ENCODE measurements at regions not wholly inside any gene's neighbourhood (a gene's known extent, or its start where the extent isn't known, plus 50 kb on each side); places are given as distances from the start of the nearest gene placed in this dataset.

- Mint-ChIP-seq H3K9me3 (no peaks in the 10 kb centered on the region), H3K27me3 (no peaks in the 10 kb centered on the region), H3K27ac (no peak overlapping the region), H3K4me3 (no peak overlapping the region), H3K36me3 (no peaks in the 10 kb centered on the region), H3K4me1 (no peaks in the 10 kb centered on the region)
- intact Hi-C loops (cut with micrococcal nuclease) = no loop called here
- ATAC-seq (no peak), DNase-seq (no peak)
- Histone ChIP-seq H3K4me1 (ENCODE audit: control insufficient read depth in 2 of 2, insufficient read depth in 2 of 2, low read length in 2 of 2) (no peaks in the 10 kb centered on the region), H3K9me3 (ENCODE audit: control insufficient read depth in 2 of 3, low read length in 3 of 3) (no peaks in the 10 kb centered on the region), H3K36me3 (ENCODE audit: control insufficient read depth in 2 of 3, insufficient read depth in 3 of 3, low read length in 3 of 3) (no peaks in the 10 kb centered on the region), H3K27ac (ENCODE audit: low read depth, low read length) (no peak overlapping the region), H3K27me3 (ENCODE audit: control insufficient read depth in 2 of 2, insufficient read depth in 2 of 2, low read length in 2 of 2) (no peaks in the 10 kb centered on the region), H3K4me3 (ENCODE audit: low read length) (no peak overlapping the region)
- CTCF ChIA-PET = no interaction called here
- POLR2A ChIA-PET = no interaction called here
Measured at GRCh38 chrX:44651358-44651757, 108.7 kb upstream of the FUNDC1 start.

DNA sequence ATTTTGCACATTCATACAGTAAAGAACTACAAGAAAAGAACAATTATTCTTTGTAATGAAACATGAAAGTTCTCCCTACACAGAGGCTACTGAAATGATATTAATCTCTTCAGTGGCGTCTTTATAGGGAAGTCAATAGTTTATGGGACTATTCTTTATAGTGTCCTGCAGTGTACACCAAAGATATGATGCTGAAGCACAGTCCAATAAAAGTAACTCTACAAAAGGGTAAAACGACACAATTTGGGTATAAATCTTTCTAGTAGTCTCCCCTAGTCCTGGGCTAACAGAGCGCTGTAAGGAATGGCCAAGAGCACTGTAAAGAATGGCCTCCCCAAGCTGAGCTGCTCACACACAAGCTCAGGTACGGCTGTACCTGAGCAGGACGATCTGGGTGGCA, 101.1 kb upstream of the FUNDC1 start:
- Mint-ChIP-seq H3K27ac (no peak overlapping the region), H3K9me3 (peaks cover 0 to 2% (median 0%) of the 10 kb centered on the region in 11 donors), H3K4me3 (no peak overlapping the region), H3K36me3 (no peaks in the 10 kb centered on the region), H3K4me1 (no peaks in the 10 kb centered on the region), H3K27me3 (no peaks in the 10 kb centered on the region)
- ChIA-PET CTCF (interaction anchor here (0.7 kb wide), 1 partner anchor 45 kb away, joined by 3 read pairs; no protein-coding TSS in a partner anchor), POLR2A (no interaction called here)
- Histone ChIP-seq H3K27ac (ENCODE audit: low read depth, low read length) (no peak overlapping the region), H3K4me3 (ENCODE audit: low read length) (no peak overlapping the region), H3K27me3 (ENCODE audit: control insufficient read depth in 2 of 2, insufficient read depth in 2 of 2, low read length in 2 of 2) (no peaks in the 10 kb centered on the region), H3K36me3 (ENCODE audit: control insufficient read depth in 2 of 3, insufficient read depth in 3 of 3, low read length in 3 of 3) (no peaks in the 10 kb centered on the region), H3K4me1 (ENCODE audit: control insufficient read depth in 2 of 2, insufficient read depth in 2 of 2, low read length in 2 of 2) (no peaks in the 10 kb centered on the region), H3K9me3 (ENCODE audit: control insufficient read depth in 2 of 3, low read length in 3 of 3) (no peaks in the 10 kb centered on the region)
- DNase-seq (no peak), ATAC-seq (no peak)
- intact Hi-C loops (cut with micrococcal nuclease) = no loop called here

- Histone ChIP-seq H3K9me3 (ENCODE audit: control insufficient read depth in 2 of 3, low read length in 3 of 3) (no peaks in the 10 kb centered on the region), H3K36me3 (ENCODE audit: control insufficient read depth in 2 of 3, insufficient read depth in 3 of 3, low read length in 3 of 3) (no peaks in the 10 kb centered on the region), H3K27me3 (ENCODE audit: control insufficient read depth in 2 of 2, insufficient read depth in 2 of 2, low read length in 2 of 2) (no peaks in the 10 kb centered on the region), H3K27ac (ENCODE audit: low read depth, low read length) (no peak overlapping the region), H3K4me1 (ENCODE audit: control insufficient read depth in 2 of 2, insufficient read depth in 2 of 2, low read length in 2 of 2) (no peaks in the 10 kb centered on the region), H3K4me3 (ENCODE audit: low read length) (no peak overlapping the region)
- H3K27me3 Mint-ChIP-seq = no peaks in the 10 kb centered on the region
- intact Hi-C loops (cut with micrococcal nuclease) = no loop called here
- DNase-seq = no peak
- H3K9me3 Mint-ChIP-seq = peaks cover 0 to 2% (median 0%) of the 10 kb centered on the region in 11 donors
- H3K4me3 Mint-ChIP-seq = no peak overlapping the region
- H3K36me3 Mint-ChIP-seq = no peaks in the 10 kb centered on the region
- no peaks in the 10 kb centered on the region for H3K4me1 Mint-ChIP-seq
- ChIA-PET CTCF (no interaction called here), POLR2A (no interaction called here)
- H3K27ac Mint-ChIP-seq = no peak overlapping the region
- ATAC-seq = no peak
Measured at GRCh38 chrX:44637282-44637681, 94.6 kb upstream of the FUNDC1 start.

- Mint-ChIP-seq H3K27ac (no peak overlapping the region), H3K27me3 (peaks cover 0 to 4% (median 0%) of the 10 kb centered on the region in 5 donors), H3K4me1 (peaks cover 0 to 4% (median 0%) of the 10 kb centered on the region in 7 donors), H3K9me3 (peaks cover 0 to 2% (median 0%) of the 10 kb centered on the region in 11 donors), H3K4me3 (no peak overlapping the region), H3K36me3 (no peaks in the 10 kb centered on the region)
- ChIA-PET CTCF (interaction anchor here (0.5 kb wide), 1 partner anchor 11 kb away, joined by 3 read pairs; no protein-coding TSS in a partner anchor), POLR2A (no interaction called here)
- DNase-seq (no peak), ATAC-seq (no peak)
- Histone ChIP-seq H3K27ac (ENCODE audit: low read depth, low read length) (no peak overlapping the region), H3K4me1 (ENCODE audit: control insufficient read depth in 2 of 2, insufficient read depth in 2 of 2, low read length in 2 of 2) (no peaks in the 10 kb centered on the region), H3K36me3 (ENCODE audit: control insufficient read depth in 2 of 3, insufficient read depth in 3 of 3, low read length in 3 of 3) (no peaks in the 10 kb centered on the region), H3K4me3 (ENCODE audit: low read length) (no peak overlapping the region), H3K9me3 (ENCODE audit: control insufficient read depth in 2 of 3, low read length in 3 of 3) (no peaks in the 10 kb centered on the region), H3K27me3 (ENCODE audit: control insufficient read depth in 2 of 2, insufficient read depth in 2 of 2, low read length in 2 of 2) (no peaks in the 10 kb centered on the region)
- intact Hi-C loops (cut with micrococcal nuclease) = no loop called here
Measured at GRCh38 chrX:44621078-44621477, 78.4 kb upstream of the FUNDC1 start.

DNA sequence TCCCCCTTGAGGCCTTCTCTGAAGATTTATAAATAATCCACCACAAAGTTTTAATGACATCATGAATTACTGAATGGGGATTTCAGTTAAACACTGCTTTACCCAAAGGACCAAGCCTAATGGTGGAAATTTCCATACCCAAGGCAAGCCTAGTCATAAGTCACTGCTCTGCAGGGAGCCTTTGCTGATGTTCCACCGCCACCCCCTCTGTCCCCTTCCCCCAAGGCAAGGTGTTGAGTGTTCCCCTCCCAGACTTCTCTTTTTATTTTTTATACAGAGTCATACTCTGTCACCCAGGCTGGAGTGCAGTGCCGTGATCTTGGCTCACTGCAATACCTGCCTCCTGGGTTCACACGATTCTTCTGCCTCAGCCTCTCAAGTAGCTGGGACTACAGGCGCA, 76.4 kb upstream of the FUNDC1 start:
- Mint-ChIP-seq H3K36me3 (no peaks in the 10 kb centered on the region), H3K4me3 (no peak overlapping the region), H3K27me3 (peaks cover 0 to 4% (median 0%) of the 10 kb centered on the region in 5 donors), H3K9me3 (peaks cover 0 to 2% (median 0%) of the 10 kb centered on the region in 11 donors), H3K4me1 (peaks cover 0 to 4% (median 0%) of the 10 kb centered on the region in 7 donors), H3K27ac (no peak overlapping the region)
- Histone ChIP-seq H3K4me1 (ENCODE audit: control insufficient read depth in 2 of 2, insufficient read depth in 2 of 2, low read length in 2 of 2) (no peaks in the 10 kb centered on the region), H3K9me3 (ENCODE audit: control insufficient read depth in 2 of 3, low read length in 3 of 3) (no peaks in the 10 kb centered on the region), H3K27me3 (ENCODE audit: control insufficient read depth in 2 of 2, insufficient read depth in 2 of 2, low read length in 2 of 2) (no peaks in the 10 kb centered on the region), H3K27ac (ENCODE audit: low read depth, low read length) (no peak overlapping the region), H3K36me3 (ENCODE audit: control insufficient read depth in 2 of 3, insufficient read depth in 3 of 3, low read length in 3 of 3) (no peaks in the 10 kb centered on the region), H3K4me3 (ENCODE audit: low read length) (no peak overlapping the region)
- CTCF ChIA-PET = no interaction called here
- POLR2A ChIA-PET = no interaction called here
- intact Hi-C loops (cut with micrococcal nuclease) = no loop called here
- ATAC-seq = no peak
- no peak for DNase-seq

DNA sequence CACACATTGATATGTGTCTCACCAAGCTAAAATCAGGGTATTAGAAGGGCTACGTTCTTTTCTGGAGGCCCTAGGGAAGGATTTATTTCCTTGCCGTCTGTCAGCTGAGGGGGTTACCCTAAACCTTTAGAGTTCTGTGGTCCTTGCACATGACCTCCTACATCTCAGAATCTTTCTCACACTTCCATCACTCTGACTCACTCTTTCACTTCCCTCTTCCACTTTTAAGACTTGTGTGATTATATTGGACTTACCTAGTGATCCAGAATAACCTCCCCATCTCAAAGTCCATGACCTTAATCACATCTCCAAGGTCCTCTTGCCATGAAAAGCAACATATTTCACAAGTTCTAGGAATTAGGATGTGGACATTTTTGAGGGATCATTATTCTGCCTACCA, 53.6 kb upstream of the FUNDC1 start:
- Mint-ChIP-seq H3K4me3 (no peak overlapping the region), H3K4me1 (peaks cover 0 to 2% (median 0%) of the 10 kb centered on the region in 7 donors), H3K27ac (no peak overlapping the region), H3K36me3 (peaks cover 0 to 4% (median 0%) of the 10 kb centered on the region in 5 donors), H3K27me3 (no peaks in the 10 kb centered on the region), H3K9me3 (peaks cover 0 to 18% (median 5%) of the 10 kb centered on the region in 11 donors)
- intact Hi-C loops (cut with micrococcal nuclease) = no loop called here
- ChIA-PET CTCF (no interaction called here), POLR2A (no interaction called here)
- H3K27ac ChIP-seq (ENCODE audit: low read depth, low read length) = no peak overlapping the region
- H3K4me1 ChIP-seq (ENCODE audit: control insufficient read depth in 2 of 2, insufficient read depth in 2 of 2, low read length in 2 of 2) = no peaks in the 10 kb centered on the region
- DNase-seq (no peak), ATAC-seq (peak; percentile 37)
- H3K27me3 ChIP-seq (ENCODE audit: control insufficient read depth in 2 of 2, insufficient read depth in 2 of 2, low read length in 2 of 2) = no peaks in the 10 kb centered on the region
- H3K9me3 ChIP-seq (ENCODE audit: control insufficient read depth in 2 of 3, low read length in 3 of 3) = no peaks in the 10 kb centered on the region
- no peaks in the 10 kb centered on the region for H3K36me3 ChIP-seq (ENCODE audit: control insufficient read depth in 2 of 3, insufficient read depth in 3 of 3, low read length in 3 of 3)
- no peak overlapping the region for H3K4me3 ChIP-seq (ENCODE audit: low read length)

All from naive thymus-derived CD4-positive, alpha-beta T cell (primary cell).